Esophagus squamous epithelium (tissue), 4 donors: ENCODE measurements at regions not wholly inside any gene's neighbourhood (a gene's known extent, or its start where the extent isn't known, plus 50 kb on each side); places are given as distances from the start of the nearest gene placed in this dataset.

ENCODE experiments used
- CTCF ChIP-seq, 6 experiments: fragments of 450-650 bp in 4 of 6; fragments of 200-600 bp in 2 of 6; sonication (generic) in 2 of 6; IDR thresholded peaks; one replicate each; pipeline ENCODE4 v1.5.1; 2016 to 2019; ENCODE audit warnings: antibody characterized with exemption in 6 of 6, mild to moderate bottlenecking in 4 of 6, moderate library complexity in 4 of 6
- POLR2A ChIP-seq, 4 donors: fragments of 450-650 bp; IDR thresholded peaks; one replicate each; pipeline ENCODE4 v1.6.1; 2017; ENCODE audit warnings: antibody characterized with exemption in 4 of 4, mild to moderate bottlenecking in 4 of 4, moderate library complexity in 3 of 4

GRCh38 chr18:73313476-73313875, 445.7 kb upstream of the NETO1 start:
- TF ChIP-seq POLR2A (IDR thresholded peaks at IDR 0.05) (no peak), CTCF (IDR thresholded peaks at IDR 0.05) (no peak)
